ENCODE measurements at regions not wholly inside any gene's neighbourhood (a gene's known extent, or its start where the extent isn't known, plus 50 kb on each side); places are given as distances from the start of the nearest gene placed in this dataset.

GRCh38 chr13:73721571-73721970 lies 412.6 kb downstream of the KLF12 start (continued):
- TF ChIP-seq ZBTB1 (tag by site-specific recombination; IDR thresholded peaks at IDR 0.05) (no peak), ZNF19 (tag by site-specific recombination; IDR thresholded peaks at IDR 0.05; ENCODE audit: low read depth) (no peak), ZNF157 (tag by site-specific recombination; IDR thresholded peaks at IDR 0.05) (no peak), ZNF843 (tag by site-specific recombination; IDR thresholded peaks at IDR 0.05) (no peak), ZNF473 (tag by site-specific recombination; IDR thresholded peaks at IDR 0.05) (no peak), SETDB1 (IDR thresholded peaks at IDR 0.05; ENCODE audit: insufficient read length, low read length) (no peak), TRIM28 (IDR thresholded peaks at IDR 0.05; ENCODE audit: borderline replicate concordance, low read length) (no peak), ZSCAN18 (tag by site-specific recombination; IDR thresholded peaks at IDR 0.05) (no peak), SCRT2 (tag by site-specific recombination; IDR thresholded peaks at IDR 0.05) (no peak), SP2 (tag by site-specific recombination; IDR thresholded peaks at IDR 0.05) (no peak), EGR2 (tag by site-specific recombination; IDR thresholded peaks at IDR 0.05; ENCODE audit: low read depth) (no peak)
- TF ChIP-seq, protein P1, sequence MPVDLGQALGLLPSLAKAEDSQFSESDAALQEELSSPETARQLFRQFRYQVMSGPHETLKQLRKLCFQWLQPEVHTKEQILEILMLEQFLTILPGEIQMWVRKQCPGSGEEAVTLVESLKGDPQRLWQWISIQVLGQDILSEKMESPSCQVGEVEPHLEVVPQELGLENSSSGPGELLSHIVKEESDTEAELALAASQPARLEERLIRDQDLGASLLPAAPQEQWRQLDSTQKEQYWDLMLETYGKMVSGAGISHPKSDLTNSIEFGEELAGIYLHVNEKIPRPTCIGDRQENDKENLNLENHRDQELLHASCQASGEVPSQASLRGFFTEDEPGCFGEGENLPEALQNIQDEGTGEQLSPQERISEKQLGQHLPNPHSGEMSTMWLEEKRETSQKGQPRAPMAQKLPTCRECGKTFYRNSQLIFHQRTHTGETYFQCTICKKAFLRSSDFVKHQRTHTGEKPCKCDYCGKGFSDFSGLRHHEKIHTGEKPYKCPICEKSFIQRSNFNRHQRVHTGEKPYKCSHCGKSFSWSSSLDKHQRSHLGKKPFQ (tag by site-specific recombination; IDR thresholded peaks at IDR 0.05), result no peak
- TF ChIP-seq, protein P2, sequence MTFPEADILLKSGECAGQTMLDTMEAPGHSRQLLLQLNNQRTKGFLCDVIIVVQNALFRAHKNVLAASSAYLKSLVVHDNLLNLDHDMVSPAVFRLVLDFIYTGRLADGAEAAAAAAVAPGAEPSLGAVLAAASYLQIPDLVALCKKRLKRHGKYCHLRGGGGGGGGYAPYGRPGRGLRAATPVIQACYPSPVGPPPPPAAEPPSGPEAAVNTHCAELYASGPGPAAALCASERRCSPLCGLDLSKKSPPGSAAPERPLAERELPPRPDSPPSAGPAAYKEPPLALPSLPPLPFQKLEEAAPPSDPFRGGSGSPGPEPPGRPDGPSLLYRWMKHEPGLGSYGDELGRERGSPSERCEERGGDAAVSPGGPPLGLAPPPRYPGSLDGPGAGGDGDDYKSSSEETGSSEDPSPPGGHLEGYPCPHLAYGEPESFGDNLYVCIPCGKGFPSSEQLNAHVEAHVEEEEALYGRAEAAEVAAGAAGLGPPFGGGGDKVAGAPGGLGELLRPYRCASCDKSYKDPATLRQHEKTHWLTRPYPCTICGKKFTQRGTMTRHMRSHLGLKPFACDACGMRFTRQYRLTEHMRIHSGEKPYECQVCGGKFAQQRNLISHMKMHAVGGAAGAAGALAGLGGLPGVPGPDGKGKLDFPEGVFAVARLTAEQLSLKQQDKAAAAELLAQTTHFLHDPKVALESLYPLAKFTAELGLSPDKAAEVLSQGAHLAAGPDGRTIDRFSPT (tag by site-specific recombination; IDR thresholded peaks at IDR 0.05), result no peak

GRCh38 chr13:73720216-73720840 lies 413.9 kb downstream of the KLF12 start:
- POLR2A ChIA-PET, result no interaction called here

GRCh38 chr13:73718246-73718645 lies 416.0 kb downstream of the KLF12 start:
- TF ChIP-seq ZNF488 (tag by site-specific recombination; IDR thresholded peaks at IDR 0.05) (no peak), KLF1 (tag by site-specific recombination; IDR thresholded peaks at IDR 0.05) (no peak), KLF16 (tag by site-specific recombination; IDR thresholded peaks at IDR 0.05) (no peak), ZNF701 (tag by site-specific recombination; IDR thresholded peaks at IDR 0.05) (no peak)
- H3K27ac ChIP-seq (ENCODE audit: extremely low read depth, low read depth, low read length), result no peak overlapping the region
- H3K4me3 ChIP-seq (ENCODE audit: low read depth, low read length), result no peak overlapping the region
- H3K4me1 ChIP-seq (ENCODE audit: control insufficient read depth, insufficient read depth, low read length), result no peaks in the 10 kb centered on the region
- peaks cover 0 to 25% of the 10 kb centered on the region in 2 experiments; a peak in 1 of 3 replicates for H3K36me3 ChIP-seq (ENCODE audit: control insufficient read depth in 2 of 2, insufficient read depth in 1 of 2, low read length in 2 of 2)
- CTCF ChIA-PET, result interaction anchor here (0.7 kb wide), 1 partner anchor 1654 kb away, joined by 3 read pairs; no protein-coding TSS in a partner anchor
- H3K9me3 ChIP-seq (ENCODE audit: control insufficient read depth, insufficient read depth, low read depth, low read length), result no peaks in the 10 kb centered on the region
- POLR2A ChIA-PET, result no interaction called here

More at GRCh38 chr13:73720216-73720840, 413.9 kb downstream of the KLF12 start:
- TF ChIP-seq SCRT1 (tag by site-specific recombination; IDR thresholded peaks at IDR 0.05; ENCODE audit: borderline replicate concordance) (no peak), ZNF138 (tag by site-specific recombination; IDR thresholded peaks at IDR 0.05; ENCODE audit: borderline replicate concordance) (no peak), ZNF514 (tag by site-specific recombination; IDR thresholded peaks at IDR 0.05) (no peak)
- Histone ChIP-seq H3K4me1 (ENCODE audit: control insufficient read depth, insufficient read depth, low read length) (no peaks in the 10 kb centered on the region), H3K4me3 (ENCODE audit: low read depth, low read length) (no peak overlapping the region), H3K27ac (ENCODE audit: extremely low read depth, low read depth, low read length) (no peak overlapping the region), H3K9me3 (ENCODE audit: control insufficient read depth, insufficient read depth, low read depth, low read length) (no peaks in the 10 kb centered on the region), H3K36me3 (ENCODE audit: control insufficient read depth in 2 of 2, insufficient read depth in 1 of 2, low read length in 2 of 2) (peaks cover 0 to 4% of the 10 kb centered on the region in 2 experiments; a peak in 1 of 3 replicates)
- CTCF ChIA-PET, result no interaction called here

All from HEK293 (cell line).